ENCODE measurements at regions not wholly inside any gene's neighbourhood (a gene's known extent, or its start where the extent isn't known, plus 50 kb on each side); places are given as distances from the start of the nearest gene placed in this dataset.

- Histone ChIP-seq H2BK5ac (ENCODE audit: insufficient read length, low read length) (no peak overlapping the region), H3K79me1 (ENCODE audit: insufficient read depth, low read depth, low read length, poor library complexity, severe bottlenecking) (no peaks in the 10 kb centered on the region), H2AK5ac (ENCODE audit: insufficient read length, low read length) (no peak overlapping the region), H3K4me1 (ENCODE audit: insufficient read depth, low read length) (no peaks in the 10 kb centered on the region), H3K23me2 (ENCODE audit: insufficient read length, low read depth, low read length, poor library complexity, severe bottlenecking) (no peaks in the 10 kb centered on the region), H3K79me2 (ENCODE audit: insufficient read depth, low read length) (no peaks in the 10 kb centered on the region), H4K91ac (ENCODE audit: insufficient read length, low read depth, low read length) (no peak overlapping the region), H4K8ac (replicated peaks; ENCODE audit: insufficient read length, low read depth, low read length) (no peak overlapping the region), H2BK15ac (ENCODE audit: low read depth, low read length) (no peak overlapping the region), H3K56ac (ENCODE audit: insufficient read length, low read depth, low read length) (no peak overlapping the region), H4K20me1 (ENCODE audit: control insufficient read depth, insufficient read depth, insufficient read length) (no peaks in the 10 kb centered on the region), H2BK20ac (ENCODE audit: low read depth, low read length, poor library complexity, severe bottlenecking) (no peak overlapping the region), H3K23ac (ENCODE audit: insufficient read length, low read depth, low read length) (no peak overlapping the region), H3K4ac (ENCODE audit: low read depth, low read length) (no peak overlapping the region), H3T11ph (ENCODE audit: low read length) (no peak overlapping the region), H3K27me3 (ENCODE audit: insufficient read depth, low read length) (no peaks in the 10 kb centered on the region), H2AFZ (ENCODE audit: low read length) (no peak overlapping the region), H3K14ac (ENCODE audit: insufficient read depth, low read length) (no peak overlapping the region), H3K9me3 (ENCODE audit: control insufficient read depth, low read depth, low read length) (no peaks in the 10 kb centered on the region), H3K27ac (ENCODE audit: insufficient read length, low read depth, low read length) (no peak overlapping the region), H2BK12ac (ENCODE audit: insufficient read length, low read depth, low read length) (no peak overlapping the region), H3K9ac (ENCODE audit: extremely low read depth, insufficient read length, low read length) (no peak overlapping the region), H3K4me2 (ENCODE audit: insufficient read depth, insufficient read length, low read length) (no peak overlapping the region), H3K18ac (ENCODE audit: insufficient read length, low read depth, low read length) (no peak overlapping the region), H4K5ac (ENCODE audit: insufficient read length, low read depth, low read length) (no peak overlapping the region), H2BK120ac (ENCODE audit: low read depth, low read length, poor library complexity, severe bottlenecking) (no peak overlapping the region)
- Mint-ChIP-seq H3K27me3 (ENCODE audit: low read depth) (peaks cover 2% of the 10 kb centered on the region), H3K9me3 (peaks cover 15 to 17% of the 10 kb centered on the region in 2 experiments), H3K4me3 (no peak overlapping the region), H3K27ac (no peak overlapping the region; a peak in 1 of 7 replicates), H3K4me1 (peaks cover 0 to 2% of the 10 kb centered on the region in 2 experiments; a peak in 1 of 4 replicates), H3K36me3 (ENCODE audit: insufficient read depth in 1 of 3, low read depth in 3 of 3) (peaks cover 6 to 10% (median 10%) of the 10 kb centered on the region in 3 experiments)
- DNase-seq: no peak
- WGBS (ENCODE audit: extremely low coverage, insufficient read length, low lambda C conversion rate): no CpG with 5 or more reads among the region's 2 CpGs
- TF ChIP-seq CTCF (conservative IDR thresholded peaks at IDR 0.05): no peak
These were observed 68.2 kb upstream of the S1PR3 start for GRCh38 chr9:88923092-88923491.

Measured in H9 (cell line).